HG02852 (cell line): ENCODE measurements at regions not wholly inside any gene's neighbourhood (a gene's known extent, or its start where the extent isn't known, plus 50 kb on each side); places are given as distances from the start of the nearest gene placed in this dataset.

Experiments used
- ATAC-seq: cut with Tn5 transposase; IDR thresholded peaks from one replicate; pipeline ENCODE4 v1.9.1; 2021; ENCODE audit warnings: mild to moderate bottlenecking, moderate library complexity; ENCODE audit not compliant: unreplicated experiment

- ATAC-seq: no peak
Observed at GRCh38 chr5:174425271-174425963, 299.0 kb upstream of the MSX2 start.

GRCh38 chr5:174425964-174426290, 298.5 kb upstream of the MSX2 start:
- ATAC-seq: no peak

- ATAC-seq: no peak
Observed at GRCh38 chr5:174426388-174426787, 298.0 kb upstream of the MSX2 start.

- no peak for ATAC-seq
Observed at GRCh38 chr5:174426851-174427250, 297.5 kb upstream of the MSX2 start.

GRCh38 chr5:174427304-174427703, 297.1 kb upstream of the MSX2 start:
- no peak for ATAC-seq

- ATAC-seq: no peak
Observed at GRCh38 chr5:174428895-174429294, 295.5 kb upstream of the MSX2 start.

- no peak for ATAC-seq
Observed at GRCh38 chr5:174430940-174431339, 293.4 kb upstream of the MSX2 start.

- no peak for ATAC-seq
Observed at GRCh38 chr5:174431504-174431903, 292.9 kb upstream of the MSX2 start.

GRCh38 chr5:174433098-174433497, 291.3 kb upstream of the MSX2 start:
- ATAC-seq: no peak

- no peak for ATAC-seq
Observed at GRCh38 chr5:174436750-174437149, 287.6 kb upstream of the MSX2 start.

- no peak for ATAC-seq
Observed at GRCh38 chr5:174444479-174445188, 279.7 kb upstream of the MSX2 start.

GRCh38 chr5:174446446-174446845, 277.9 kb upstream of the MSX2 start:
- ATAC-seq: no peak

- no peak for ATAC-seq
Observed at GRCh38 chr5:174446988-174447387, 277.4 kb upstream of the MSX2 start.

- ATAC-seq: no peak
Observed at GRCh38 chr5:174448041-174448440, 276.3 kb upstream of the MSX2 start.

GRCh38 chr5:174448662-174449061, 275.7 kb upstream of the MSX2 start:
- ATAC-seq: no peak

GRCh38 chr5:174453690-174454089, 270.7 kb upstream of the MSX2 start:
- ATAC-seq: no peak

- ATAC-seq: no peak
Observed at GRCh38 chr5:174454464-174454863, 269.9 kb upstream of the MSX2 start.

- ATAC-seq: no peak
Observed at GRCh38 chr5:174454890-174455289, 269.5 kb upstream of the MSX2 start.

GRCh38 chr5:174455301-174455700, 269.1 kb upstream of the MSX2 start:
- ATAC-seq: no peak

GRCh38 chr5:174457141-174457678, 267.2 kb upstream of the MSX2 start:
- ATAC-seq: no peak

GRCh38 chr5:174459071-174459702, 265.2 kb upstream of the MSX2 start:
- no peak for ATAC-seq

GRCh38 chr5:174459832-174460448, 264.4 kb upstream of the MSX2 start:
- no peak for ATAC-seq
